CD4-positive, alpha-beta T cell treated with Interleukin-6 for 4 hours (primary cell): ENCODE measurements at regions not wholly inside any gene's neighbourhood (a gene's known extent, or its start where the extent isn't known, plus 50 kb on each side); places are given as distances from the start of the nearest gene placed in this dataset.

Experiments used
- DNase-seq: peaks from one replicate; pipeline ENCODE4 v3.0.0-alpha.2; 2020; ENCODE audit warnings: mixed read lengths

DNA sequence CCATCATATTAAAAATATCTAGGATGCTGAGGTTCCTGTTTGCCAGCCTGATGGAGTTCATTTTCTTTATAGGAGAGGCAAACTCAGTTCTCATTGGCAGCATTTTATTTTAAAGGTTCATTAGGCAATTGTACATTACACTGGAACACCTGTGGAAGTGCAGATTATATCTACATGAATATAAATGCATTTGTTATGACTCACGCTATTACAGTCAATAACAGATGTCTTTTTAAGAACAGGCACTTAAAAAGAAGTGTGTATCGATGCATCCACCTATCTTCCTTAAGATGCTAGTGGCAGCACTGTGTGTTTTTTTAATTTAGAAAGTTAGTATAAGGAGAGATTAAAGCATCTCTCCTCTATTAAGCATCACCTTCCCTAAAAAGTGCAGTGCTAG lies 276.5 kb downstream of the PRDM2 start:
- no peak for DNase-seq

GRCh38 chr1:13981142-13981541 lies 281.2 kb downstream of the PRDM2 start:
- DNase-seq, result no peak

- DNase-seq, result no peak
Observed at GRCh38 chr1:13983393-13983792, 283.4 kb downstream of the PRDM2 start.

- DNase-seq, result no peak
Observed at GRCh38 chr1:13990939-13991338, 291.0 kb downstream of the PRDM2 start.

- DNase-seq, result no peak
Observed at GRCh38 chr1:13992489-13993285, 292.7 kb downstream of the PRDM2 start.

DNA sequence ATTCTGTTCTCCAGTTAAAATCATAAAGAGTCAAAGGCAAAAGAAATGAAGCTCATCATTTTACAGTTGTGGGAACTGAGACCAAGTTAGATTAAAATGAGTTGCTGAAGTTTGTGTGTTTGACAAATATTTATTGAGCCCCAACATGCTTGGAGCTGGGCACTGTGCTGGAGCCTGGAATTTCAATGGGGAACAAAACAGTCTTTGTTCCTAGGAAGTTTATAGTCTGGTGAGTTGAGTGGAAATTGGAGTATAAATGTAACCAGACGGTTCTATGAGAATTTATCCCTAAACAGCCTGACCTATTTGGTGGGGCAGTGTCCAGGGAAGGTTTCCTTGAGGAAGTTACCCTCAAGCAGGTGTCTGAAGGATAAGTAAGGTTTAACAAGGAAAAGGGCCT lies 294.4 kb downstream of the PRDM2 start:
- DNase-seq, result no peak

DNA sequence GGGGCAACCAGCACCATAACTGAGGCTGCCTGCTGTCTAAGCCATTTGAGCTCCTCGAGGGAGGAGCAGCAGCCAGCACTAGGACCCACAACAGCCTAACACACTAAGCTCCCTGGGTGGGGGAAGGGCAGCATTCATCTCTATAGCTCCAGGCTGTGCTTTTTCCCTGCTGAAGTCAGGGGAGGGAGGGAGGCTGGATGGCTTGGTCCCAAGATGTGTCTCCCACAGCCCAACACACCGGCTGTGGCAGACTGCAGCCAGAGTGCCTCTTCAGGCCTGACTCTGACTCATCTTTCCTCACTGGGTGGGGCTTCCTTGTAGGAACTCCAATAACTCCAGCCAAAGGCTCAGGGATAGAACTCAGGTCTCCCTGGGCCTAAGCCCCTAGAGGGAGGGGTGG lies 296.3 kb downstream of the PRDM2 start:
- DNase-seq, result no peak

DNA sequence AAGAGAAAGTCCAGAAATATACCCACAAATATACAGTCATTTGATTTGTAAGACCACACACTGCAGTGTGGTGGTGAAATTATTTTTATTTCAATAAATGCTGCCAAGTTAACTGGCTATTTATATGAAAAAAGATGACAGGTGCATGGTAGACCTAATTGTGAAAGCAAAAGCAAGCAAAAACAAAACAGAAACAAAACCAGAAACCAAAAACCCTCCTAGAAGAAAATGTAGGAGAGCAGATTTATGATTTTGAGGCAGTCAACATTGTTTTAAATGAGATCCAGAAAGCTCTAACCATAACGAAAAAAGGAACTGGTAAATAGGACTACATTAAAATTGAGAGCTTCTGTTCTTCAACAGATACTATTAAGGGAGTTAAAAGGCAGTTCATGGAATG lies 303.6 kb downstream of the PRDM2 start:
- DNase-seq, result no peak

DNA sequence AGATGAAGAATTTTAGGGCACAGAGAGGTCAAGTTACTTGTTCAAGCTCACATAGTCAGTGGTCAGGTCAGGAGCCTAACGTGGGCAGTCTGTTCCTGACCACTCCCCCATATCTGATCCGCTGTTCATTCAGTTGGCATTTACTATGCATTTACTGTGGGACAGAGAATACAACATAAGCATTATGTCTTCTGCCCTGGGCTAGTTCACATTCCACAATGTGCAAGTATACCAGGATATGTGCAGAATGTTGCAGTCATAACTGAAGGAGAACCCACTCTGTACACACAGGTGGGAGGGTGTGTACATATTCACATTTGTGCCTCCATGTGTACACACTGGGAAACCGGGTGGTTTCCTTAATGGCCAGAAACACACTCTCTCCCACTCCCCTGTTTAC lies 309.6 kb downstream of the PRDM2 start:
- DNase-seq, result no peak

- DNase-seq, result no peak
Observed at GRCh38 chr1:14010476-14010875, 310.5 kb downstream of the PRDM2 start.

GRCh38 chr1:14011132-14011531 lies 311.1 kb downstream of the PRDM2 start:
- DNase-seq, result no peak

GRCh38 chr1:14011888-14012287 lies 311.9 kb downstream of the PRDM2 start:
- no peak for DNase-seq

- DNase-seq, result no peak
Observed at GRCh38 chr1:14014929-14015328, 314.9 kb downstream of the PRDM2 start.

- no peak for DNase-seq
Observed at GRCh38 chr1:14015917-14016316, 315.9 kb downstream of the PRDM2 start.

DNA sequence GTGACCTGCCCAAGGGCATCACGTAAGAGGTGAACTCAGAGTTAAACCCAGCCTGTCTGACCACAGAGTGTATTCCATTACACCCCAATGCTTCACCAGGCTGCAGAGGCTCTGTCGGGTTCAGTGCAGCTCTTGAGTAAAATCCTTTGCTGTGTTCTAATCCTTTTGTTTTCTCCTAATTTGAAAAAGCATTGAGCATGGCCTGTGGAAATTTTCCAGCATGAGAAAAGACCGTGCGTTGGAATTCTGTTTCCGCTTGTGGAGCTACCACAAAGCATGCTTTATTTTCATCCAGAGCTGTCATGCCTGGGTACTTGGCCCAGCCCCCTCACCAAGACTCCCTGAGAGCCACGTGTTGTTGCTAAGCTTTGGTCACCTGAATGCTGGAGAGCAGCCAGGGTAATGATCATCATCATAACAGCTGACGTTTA lies 317.6 kb downstream of the PRDM2 start:
- no peak for DNase-seq

DNA sequence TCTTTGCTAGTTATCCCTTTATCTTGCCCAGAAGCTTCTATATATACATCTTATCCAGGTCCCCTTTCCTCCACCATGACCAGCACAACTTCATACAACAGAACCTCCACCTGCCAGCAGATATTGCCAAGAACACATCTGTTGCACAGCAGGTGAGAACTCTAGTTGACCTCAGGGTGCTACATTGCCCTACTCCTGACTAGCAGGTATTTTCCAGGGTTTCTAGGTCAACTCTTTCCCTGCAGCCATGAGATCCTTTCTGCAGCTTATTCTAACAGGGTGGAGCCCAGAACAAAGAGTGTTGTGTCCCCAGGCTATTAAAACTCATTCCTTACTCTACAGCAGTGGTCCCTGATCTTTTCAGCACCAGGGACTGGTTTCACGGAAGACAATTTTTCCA lies 319.5 kb downstream of the PRDM2 start:
- no peak for DNase-seq

DNA sequence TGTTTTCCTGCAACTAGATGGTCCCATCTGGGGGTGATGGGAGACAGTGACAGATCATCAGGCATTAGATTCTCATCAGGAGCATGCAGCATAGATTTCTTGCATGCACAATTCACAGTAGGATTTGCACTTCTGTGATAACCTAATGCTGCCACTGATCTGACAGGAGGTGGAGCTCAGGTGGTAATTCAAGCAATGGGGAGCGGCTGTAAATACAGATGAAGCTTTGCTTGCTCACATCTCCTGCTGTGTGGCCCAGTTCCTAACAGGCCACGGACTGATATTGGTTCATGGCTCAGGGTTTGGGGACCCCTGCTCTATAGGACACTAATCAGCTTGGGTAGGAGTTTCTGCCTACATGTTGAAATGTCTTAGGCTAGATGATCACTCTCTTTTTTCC lies 320.0 kb downstream of the PRDM2 start:
- DNase-seq, result no peak

DNA sequence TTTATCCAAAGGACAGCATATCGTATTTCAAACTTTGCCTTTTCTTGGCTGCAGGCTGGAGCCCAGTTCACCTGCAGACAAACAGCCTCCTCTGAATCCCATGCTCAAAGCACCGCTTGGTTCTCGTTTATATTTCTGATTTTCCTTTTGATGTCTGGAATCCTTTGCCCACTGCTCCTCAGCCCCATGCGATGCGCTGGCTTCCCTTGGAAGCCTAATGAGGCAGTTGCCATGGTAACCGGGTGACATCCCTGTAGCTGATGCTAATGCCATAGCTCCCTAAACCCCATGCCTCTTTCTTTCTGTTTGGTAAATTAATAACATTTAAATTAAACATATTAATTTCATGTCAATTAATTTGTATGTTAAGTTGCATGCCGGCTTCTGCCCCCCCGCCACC lies 327.1 kb downstream of the PRDM2 start:
- DNase-seq, result no peak

GRCh38 chr1:14031461-14031860 lies 331.5 kb downstream of the PRDM2 start:
- DNase-seq, result no peak

DNA sequence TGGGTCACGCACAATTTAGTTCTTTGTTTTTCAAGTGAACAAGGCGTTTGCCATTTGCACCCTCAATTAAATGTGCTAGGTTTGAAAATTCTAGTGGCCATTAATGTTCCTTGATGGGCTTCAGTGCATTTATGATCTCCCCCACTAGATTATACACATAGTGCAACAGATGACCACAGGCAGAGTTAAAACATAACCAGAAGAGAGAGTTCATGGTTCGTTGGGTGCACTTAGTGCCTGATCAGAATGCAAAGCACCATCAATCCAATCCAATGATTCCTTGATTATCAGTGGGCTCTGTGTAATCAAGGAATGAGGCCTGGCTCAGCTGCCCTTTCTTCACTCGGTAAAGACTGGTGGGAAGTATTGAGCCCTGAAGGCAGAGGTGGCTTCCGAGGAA lies 334.5 kb downstream of the PRDM2 start:
- no peak for DNase-seq

DNA sequence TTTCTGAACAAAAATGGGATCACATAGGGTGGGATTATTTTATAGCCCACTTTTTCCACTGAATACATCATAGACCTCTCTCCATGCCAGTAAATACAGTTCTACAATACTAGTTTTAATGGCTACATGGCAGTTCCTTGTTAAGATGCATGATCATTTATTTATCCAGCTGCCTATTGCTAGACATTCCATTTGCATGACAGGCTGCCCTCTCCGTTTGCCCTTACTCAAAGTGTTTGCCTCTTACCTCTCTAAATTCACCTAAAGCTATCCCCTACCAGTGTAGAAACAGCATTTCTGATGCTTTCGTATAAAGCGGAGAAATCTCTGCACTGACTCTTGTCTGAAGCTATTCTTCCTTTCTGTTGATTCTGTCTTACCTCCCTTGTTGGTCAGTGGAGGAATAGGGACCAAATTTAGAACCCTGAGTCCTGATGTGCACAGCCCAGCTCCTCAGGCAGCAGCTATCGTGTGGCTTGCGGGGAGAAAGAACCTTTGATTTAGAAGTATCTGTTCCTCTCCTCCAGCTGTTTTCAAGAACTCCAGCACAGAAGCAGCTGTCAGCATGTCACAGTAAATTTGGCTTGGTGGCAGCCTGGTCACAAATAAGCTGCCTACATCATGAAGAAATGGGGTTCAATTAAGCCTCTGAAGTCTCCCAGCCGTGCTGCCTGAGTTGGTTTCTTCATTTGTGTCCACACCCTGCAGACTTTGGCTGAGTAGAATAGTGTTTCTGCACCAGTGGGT lies 337.3 kb downstream of the PRDM2 start:
- DNase-seq, result no peak

- DNase-seq, result no peak
Observed at GRCh38 chr1:14039582-14040430, 339.8 kb downstream of the PRDM2 start.

GRCh38 chr1:14049965-14050364 lies 350.0 kb downstream of the PRDM2 start:
- no peak for DNase-seq
